GM12864 (cell line): ENCODE measurements at regions not wholly inside any gene's neighbourhood (a gene's known extent, or its start where the extent isn't known, plus 50 kb on each side); places are given as distances from the start of the nearest gene placed in this dataset.

Experiments
- DNase-seq: peaks from one replicate; pipeline ENCODE4 v3.0.0-alpha.2; 2011; ENCODE audit warnings: low read depth
- H3K4me3 ChIP-seq: 2 replicates; pipeline ENCODE4 v1.5.1; 2011; ENCODE audit warnings: mild to moderate bottlenecking, low read depth, low read length, control low read depth
- CTCF ChIP-seq: IDR thresholded peaks from 2 replicates; pipeline ENCODE4 v1.5.1; 2011; ENCODE audit warnings: low read depth, mild to moderate bottlenecking, moderate library complexity, low read length, control low read depth, inconsistent platforms; ENCODE audit errors: missing control alignments

- no peak for TF ChIP-seq CTCF
- no peak overlapping the region for H3K4me3 ChIP-seq
- DNase-seq: no peak
Measured at GRCh38 chr3:194281306-194281705, 69.8 kb downstream of the CPN2 start.

DNA sequence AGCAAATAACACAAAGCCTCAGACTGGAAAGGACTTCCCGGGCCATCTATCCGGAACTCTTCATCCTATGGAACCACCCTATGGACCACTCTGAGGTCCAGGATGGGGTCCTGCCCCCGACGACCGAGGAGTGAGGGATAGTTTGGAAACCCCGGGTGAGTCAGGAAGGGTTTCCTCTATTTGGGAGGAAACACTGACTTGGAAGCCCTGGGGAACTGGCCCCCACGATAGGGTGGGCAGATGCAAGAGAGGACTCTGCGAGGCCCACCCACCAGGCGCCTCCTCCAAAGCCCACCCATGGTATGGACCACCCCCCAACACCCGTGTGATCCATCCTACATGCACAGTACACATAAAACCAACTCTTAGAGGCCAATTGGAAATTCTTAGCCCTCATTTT, 69.4 kb downstream of the CPN2 start:
- DNase-seq: no peak
- no peak overlapping the region for H3K4me3 ChIP-seq
- no peak for TF ChIP-seq CTCF

- no peak for DNase-seq
- TF ChIP-seq CTCF: no peak
- no peak overlapping the region for H3K4me3 ChIP-seq
Measured at GRCh38 chr3:194282436-194283122, 68.5 kb downstream of the CPN2 start.

- DNase-seq: no peak
- no peak for TF ChIP-seq CTCF
- H3K4me3 ChIP-seq: no peak overlapping the region
Measured at GRCh38 chr3:194283221-194284006, 67.7 kb downstream of the CPN2 start.

DNA sequence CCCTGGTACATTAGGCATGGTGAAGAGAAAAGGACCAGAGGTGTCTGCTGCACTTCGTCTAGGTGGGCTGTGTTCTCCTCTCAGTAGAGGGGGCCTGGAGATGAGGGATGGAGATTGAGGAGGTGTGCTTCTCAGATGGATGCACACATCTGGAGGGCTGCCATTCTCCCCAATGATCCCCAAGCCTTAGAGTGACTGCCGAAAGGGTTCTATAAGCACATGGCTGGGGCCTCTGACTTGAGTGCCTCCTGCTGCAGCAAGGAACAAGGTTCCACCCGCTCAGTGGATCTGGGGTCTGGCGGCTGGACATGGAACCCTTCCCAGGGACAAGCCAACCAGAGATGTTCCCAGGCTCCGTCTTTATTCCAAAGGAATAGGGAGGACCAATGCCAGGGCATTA, 66.8 kb downstream of the CPN2 start:
- no peak overlapping the region for H3K4me3 ChIP-seq
- no peak for DNase-seq
- no peak for TF ChIP-seq CTCF

- no peak overlapping the region for H3K4me3 ChIP-seq
- no peak for DNase-seq
- no peak for TF ChIP-seq CTCF
Measured at GRCh38 chr3:194285024-194285849, 65.9 kb downstream of the CPN2 start.
